ENCODE measurements at regions not wholly inside any gene's neighbourhood (a gene's known extent, or its start where the extent isn't known, plus 50 kb on each side); places are given as distances from the start of the nearest gene placed in this dataset.

DNA sequence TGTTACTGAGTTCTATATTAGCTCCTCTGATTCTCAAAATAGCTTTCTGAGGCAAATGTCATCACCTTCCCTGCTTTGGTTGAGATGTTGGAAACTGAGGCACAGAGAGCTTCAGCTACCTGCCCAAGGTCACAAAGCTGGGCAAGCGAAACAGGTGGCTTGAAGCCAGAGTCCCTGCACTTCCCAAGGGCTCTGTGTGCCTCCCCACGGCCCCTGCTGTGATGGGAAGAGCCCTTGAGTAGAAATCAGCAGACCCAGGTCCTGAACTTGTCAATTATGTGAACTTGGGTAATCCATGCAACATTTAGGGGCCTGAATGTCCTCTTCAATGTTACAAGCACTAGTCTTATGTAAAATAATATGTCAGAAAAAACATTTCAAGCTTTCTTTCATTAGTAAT is 327.3 kb upstream of the PODXL start:
- Histone ChIP-seq H3K4me1 (no peaks in the 10 kb centered on the region), H3K4me3 (no peak overlapping the region), H3K36me3 (replicated peaks in 1 of 2; ENCODE audit: insufficient read depth in 1 of 2, low read depth in 2 of 2) (no peaks in the 10 kb centered on the region), H3K9me3 (no peaks in the 10 kb centered on the region), H3K27me3 (no peaks in the 10 kb centered on the region), H3K27ac (no peak overlapping the region)
- 60 to 66% methylated on average over 2 of the region's 2 CpGs for WGBS, 2 donors
- intact Hi-C loops (cut with DNase I): no loop called here
- ATAC-seq (no peak), DNase-seq (no peak)
- TF ChIP-seq POLR2A (IDR thresholded peaks at IDR 0.05): no peak
- TF ChIP-seq, protein P1, sequence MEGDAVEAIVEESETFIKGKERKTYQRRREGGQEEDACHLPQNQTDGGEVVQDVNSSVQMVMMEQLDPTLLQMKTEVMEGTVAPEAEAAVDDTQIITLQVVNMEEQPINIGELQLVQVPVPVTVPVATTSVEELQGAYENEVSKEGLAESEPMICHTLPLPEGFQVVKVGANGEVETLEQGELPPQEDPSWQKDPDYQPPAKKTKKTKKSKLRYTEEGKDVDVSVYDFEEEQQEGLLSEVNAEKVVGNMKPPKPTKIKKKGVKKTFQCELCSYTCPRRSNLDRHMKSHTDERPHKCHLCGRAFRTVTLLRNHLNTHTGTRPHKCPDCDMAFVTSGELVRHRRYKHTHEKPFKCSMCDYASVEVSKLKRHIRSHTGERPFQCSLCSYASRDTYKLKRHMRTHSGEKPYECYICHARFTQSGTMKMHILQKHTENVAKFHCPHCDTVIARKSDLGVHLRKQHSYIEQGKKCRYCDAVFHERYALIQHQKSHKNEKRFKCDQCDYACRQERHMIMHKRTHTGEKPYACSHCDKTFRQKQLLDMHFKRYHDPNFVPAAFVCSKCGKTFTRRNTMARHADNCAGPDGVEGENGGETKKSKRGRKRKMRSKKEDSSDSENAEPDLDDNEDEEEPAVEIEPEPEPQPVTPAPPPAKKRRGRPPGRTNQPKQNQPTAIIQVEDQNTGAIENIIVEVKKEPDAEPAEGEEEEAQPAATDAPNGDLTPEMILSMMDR (IDR thresholded peaks at IDR 0.05): no peak

DNA sequence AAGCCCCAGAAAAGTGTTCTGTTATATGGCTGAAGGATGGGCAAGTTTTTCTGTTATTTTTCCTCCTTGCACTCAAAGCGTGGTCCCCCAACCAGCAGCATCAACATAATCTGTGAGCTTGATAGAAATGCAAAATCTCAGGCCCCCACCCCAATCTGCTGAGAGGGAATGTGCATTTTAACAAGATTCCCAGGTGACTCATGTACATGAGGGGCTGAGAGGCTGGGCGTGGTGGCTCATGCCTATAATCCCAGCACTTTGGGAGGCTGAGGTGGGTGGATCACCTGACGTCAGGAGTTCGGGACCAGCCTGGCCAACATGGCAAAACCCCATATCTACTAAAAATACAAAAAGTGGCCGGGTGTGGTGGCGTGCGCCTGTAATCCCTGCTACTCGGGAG is 326.8 kb upstream of the PODXL start:
- H3K27me3 ChIP-seq: no peaks in the 10 kb centered on the region
- no peaks in the 10 kb centered on the region for H3K36me3 ChIP-seq (replicated peaks in 1 of 2; ENCODE audit: insufficient read depth in 1 of 2, low read depth in 2 of 2)
- no peak overlapping the region for H3K27ac ChIP-seq
- H3K4me1 ChIP-seq: no peaks in the 10 kb centered on the region
- 75 to 76% methylated on average over 8 of the region's 8 CpGs for WGBS, 2 donors
- ATAC-seq (no peak), DNase-seq (no peak)
- intact Hi-C loops (cut with DNase I): no loop called here
- no peak overlapping the region for H3K4me3 ChIP-seq
- no peaks in the 10 kb centered on the region for H3K9me3 ChIP-seq
- TF ChIP-seq, protein P1 (IDR thresholded peaks at IDR 0.05): no peak
- no peak for TF ChIP-seq POLR2A (IDR thresholded peaks at IDR 0.05)

DNA sequence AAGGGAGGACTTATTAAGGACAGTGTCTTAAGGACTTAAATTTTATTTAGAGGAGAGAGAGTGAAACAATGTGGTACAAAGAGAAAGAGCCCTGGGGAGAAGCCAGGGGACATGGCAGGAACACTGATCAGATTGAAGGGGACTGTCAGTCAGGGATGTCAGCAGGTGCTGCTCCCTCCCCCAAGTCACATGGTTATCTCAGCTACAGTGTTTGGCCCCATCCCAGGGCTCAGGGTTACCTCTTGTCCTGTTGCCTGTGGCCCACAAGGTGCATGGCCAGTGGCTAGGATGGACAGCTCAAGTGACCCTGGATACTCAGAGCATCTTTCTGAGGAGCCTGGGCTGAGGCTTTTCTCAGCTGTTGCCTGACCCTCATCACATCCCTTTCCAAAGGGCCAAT is 325.9 kb upstream of the PODXL start:
- H3K27me3 ChIP-seq: no peaks in the 10 kb centered on the region

DNA sequence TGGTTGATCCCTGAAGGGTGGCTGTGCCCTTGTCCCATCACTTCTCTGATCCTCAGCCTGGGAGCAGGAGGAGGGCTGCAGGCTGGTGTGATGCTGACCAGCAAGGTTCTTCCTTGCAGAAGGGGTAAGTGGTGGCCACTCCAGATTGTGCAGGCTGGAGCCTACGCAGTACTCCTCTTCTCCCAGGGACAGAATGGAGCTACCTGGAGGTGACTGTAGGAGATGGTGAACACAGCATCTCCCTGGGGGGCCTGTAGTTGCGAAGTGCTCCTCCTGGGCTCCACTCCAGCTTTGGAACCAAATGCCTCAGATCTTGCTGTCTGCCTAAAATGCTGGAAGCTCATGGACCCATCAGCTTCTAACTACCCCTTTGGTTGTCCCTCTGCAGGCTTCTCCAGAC is 323.6 kb upstream of the PODXL start:
- no peak overlapping the region for H3K27ac ChIP-seq
- 87 to 90% methylated on average over 2 of the region's 2 CpGs for WGBS, 2 donors
- H3K4me3 ChIP-seq: no peak overlapping the region
- H3K9me3 ChIP-seq: no peaks in the 10 kb centered on the region
- TF ChIP-seq, protein P1 (IDR thresholded peaks at IDR 0.05): no peak
- no peak for TF ChIP-seq POLR2A (IDR thresholded peaks at IDR 0.05)
- no peaks in the 10 kb centered on the region for H3K4me1 ChIP-seq
- no peaks in the 10 kb centered on the region for H3K27me3 ChIP-seq
- ATAC-seq (no peak), DNase-seq (no peak)
- H3K36me3 ChIP-seq (replicated peaks in 1 of 2; ENCODE audit: insufficient read depth in 1 of 2, low read depth in 2 of 2): no peaks in the 10 kb centered on the region
- intact Hi-C loops (cut with DNase I): no loop called here

More for the DNA sequence above, 325.9 kb upstream of the PODXL start:
- Histone ChIP-seq H3K4me1 (no peaks in the 10 kb centered on the region), H3K4me3 (no peak overlapping the region), H3K9me3 (no peaks in the 10 kb centered on the region), H3K27ac (no peak overlapping the region), H3K36me3 (replicated peaks in 1 of 2; ENCODE audit: insufficient read depth in 1 of 2, low read depth in 2 of 2) (no peaks in the 10 kb centered on the region)
- no peak for ATAC-seq
- no peak for TF ChIP-seq POLR2A (IDR thresholded peaks at IDR 0.05)
- TF ChIP-seq, protein P1 (IDR thresholded peaks at IDR 0.05): no peak
- no peak for DNase-seq
- intact Hi-C loops (cut with DNase I): no loop called here

DNA sequence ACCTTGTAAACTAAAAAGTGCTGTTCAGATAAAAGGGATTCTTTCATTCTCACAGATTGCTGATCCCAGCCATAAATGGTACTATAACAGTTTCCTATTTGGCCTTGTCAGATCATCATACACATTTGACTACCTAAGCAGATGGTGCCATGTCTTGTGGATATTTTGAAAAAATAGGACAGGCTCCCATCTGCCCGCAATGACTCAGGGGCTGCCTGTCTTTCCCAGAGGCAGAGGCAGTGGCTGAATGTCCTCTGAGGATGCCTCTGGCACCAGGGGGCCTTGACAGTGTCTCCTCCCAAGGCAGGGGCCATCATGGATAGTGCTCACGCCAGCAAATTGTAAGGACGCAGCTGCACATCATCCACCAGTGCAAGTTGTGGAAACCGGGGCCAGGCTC is 323.0 kb upstream of the PODXL start:
- ATAC-seq: no peak
- intact Hi-C loops (cut with DNase I): no loop called here
- no peak overlapping the region for H3K27ac ChIP-seq
- WGBS, 2 donors: 89 to 91% methylated on average over 4 of the region's 4 CpGs
- no peaks in the 10 kb centered on the region for H3K9me3 ChIP-seq
- DNase-seq: no peak
- H3K4me3 ChIP-seq: no peak overlapping the region
- no peaks in the 10 kb centered on the region for H3K27me3 ChIP-seq
- H3K4me1 ChIP-seq: no peaks in the 10 kb centered on the region
- TF ChIP-seq POLR2A (IDR thresholded peaks at IDR 0.05): no peak
- TF ChIP-seq, protein P1 (IDR thresholded peaks at IDR 0.05): no peak
- no peaks in the 10 kb centered on the region for H3K36me3 ChIP-seq (replicated peaks in 1 of 2; ENCODE audit: insufficient read depth in 1 of 2, low read depth in 2 of 2)

Measured in body of pancreas (tissue), 4 donors.